HG02970 (cell line): ENCODE measurements at regions not wholly inside any gene's neighbourhood (a gene's known extent, or its start where the extent isn't known, plus 50 kb on each side); places are given as distances from the start of the nearest gene placed in this dataset.

Source experiments
- ATAC-seq: cut with Tn5 transposase; IDR thresholded peaks from one replicate; pipeline ENCODE4 v1.9.1; 2021; ENCODE audit warnings: mild to moderate bottlenecking, moderate library complexity, moderate number of reproducible peaks; ENCODE audit not compliant: unreplicated experiment, low FRiP score

DNA sequence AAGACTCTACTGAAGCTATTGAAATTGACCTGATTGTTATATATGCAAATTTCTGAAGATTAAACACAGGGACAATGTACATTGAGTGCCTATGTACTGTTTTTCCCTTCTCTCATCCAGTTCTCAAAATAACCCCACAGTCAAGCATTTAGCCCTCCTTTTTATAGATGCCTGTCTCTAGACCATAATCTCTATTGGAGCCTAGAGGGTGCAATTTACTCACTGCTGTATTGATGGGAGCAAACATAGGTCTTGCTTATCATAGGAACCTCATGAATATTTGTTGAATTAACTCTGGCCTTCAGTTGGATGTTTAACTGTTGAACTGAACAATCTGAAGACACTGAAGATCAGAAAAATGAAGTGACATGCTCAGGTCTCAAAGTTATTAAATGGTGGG is 183.0 kb downstream of the RFC3 start:
- no peak for ATAC-seq

DNA sequence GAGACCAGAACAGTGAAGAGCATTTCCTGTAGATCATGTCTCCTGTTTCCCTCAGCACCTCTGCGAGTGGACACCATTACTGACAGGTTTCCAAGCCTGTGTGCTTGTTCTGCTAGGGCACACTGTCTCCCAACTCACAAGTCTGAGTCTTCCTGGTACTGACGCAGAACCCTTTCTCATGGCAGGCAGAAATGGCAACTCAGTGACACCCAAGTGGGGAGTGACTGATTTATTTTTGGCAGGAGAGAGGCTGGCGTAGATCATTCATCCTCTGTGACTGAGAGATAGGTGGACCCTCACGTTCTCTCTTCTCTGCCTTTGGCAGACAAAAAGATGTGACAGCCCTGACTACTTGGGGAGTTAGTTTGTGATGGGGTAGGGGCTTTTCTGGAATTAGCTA is 183.4 kb downstream of the RFC3 start:
- no peak for ATAC-seq

GRCh38 chr13:34002141-34002540 is 184.2 kb downstream of the RFC3 start:
- no peak for ATAC-seq

DNA sequence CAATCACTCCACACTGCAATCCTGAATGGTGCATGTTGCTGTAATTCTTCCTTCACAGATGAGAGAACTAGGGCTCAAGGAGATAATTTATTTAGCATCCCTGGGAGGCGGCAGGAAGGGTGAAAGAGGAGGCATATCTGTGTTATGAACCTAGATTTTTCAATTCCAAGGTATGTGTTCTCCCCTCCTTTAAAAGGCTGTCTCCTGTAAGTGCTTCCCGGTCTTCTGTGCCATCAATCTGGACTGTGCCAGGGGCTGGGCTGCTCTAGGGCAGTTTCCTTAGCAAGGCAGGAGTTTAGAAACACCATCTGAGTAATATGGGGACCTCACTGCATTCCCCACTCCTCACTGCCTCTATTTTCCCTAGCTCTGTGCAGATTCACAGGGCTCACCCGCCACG is 185.0 kb downstream of the RFC3 start:
- ATAC-seq, result no peak

DNA sequence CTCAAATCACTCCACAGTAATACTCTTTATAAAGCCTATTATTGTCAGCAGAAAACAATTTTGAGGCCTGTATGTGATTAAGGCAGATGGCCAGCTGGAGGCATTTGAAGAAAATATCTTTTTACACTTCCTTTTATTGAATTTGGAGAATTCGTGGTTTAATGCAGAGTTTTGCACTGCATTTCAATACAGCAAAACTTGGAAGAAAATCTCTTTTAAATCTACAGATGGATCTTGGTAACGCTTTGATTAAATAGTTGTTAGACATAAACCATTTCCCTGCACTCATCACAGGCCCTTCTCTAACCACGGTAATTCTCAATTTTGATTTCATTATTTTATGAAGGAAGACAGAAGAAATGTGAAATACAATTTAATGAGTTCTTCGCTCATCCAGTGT is 185.7 kb downstream of the RFC3 start:
- no peak for ATAC-seq

GRCh38 chr13:34004676-34005075 is 186.7 kb downstream of the RFC3 start:
- no peak for ATAC-seq

GRCh38 chr13:34006011-34006410 is 188.1 kb downstream of the RFC3 start:
- ATAC-seq, result no peak

DNA sequence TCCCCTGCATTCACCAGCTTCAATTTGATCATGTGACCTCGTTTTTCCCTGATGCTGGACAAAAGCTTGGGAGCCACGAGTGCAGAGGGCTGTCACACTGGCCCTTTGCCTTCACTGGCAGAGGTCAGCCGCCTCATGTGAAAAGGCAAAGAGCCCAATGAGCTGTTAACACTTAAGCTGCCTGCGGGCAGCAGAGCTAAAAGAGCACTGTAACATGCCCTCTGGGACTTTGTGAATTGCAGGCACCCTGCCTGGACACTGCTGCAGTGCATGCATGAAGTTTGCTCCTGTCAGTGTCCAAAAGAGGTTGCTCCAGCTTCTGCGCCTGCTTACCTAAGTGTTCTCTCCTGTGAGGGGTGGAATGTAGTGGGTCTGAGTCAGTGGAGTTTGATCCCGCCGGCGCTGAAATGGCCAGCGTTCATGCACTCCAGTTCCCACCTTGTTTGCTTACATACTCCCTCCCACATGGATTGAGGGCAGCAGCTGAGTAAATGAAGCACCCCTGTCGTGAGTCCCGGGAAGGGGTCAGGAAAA is 193.7 kb downstream of the RFC3 start:
- no peak for ATAC-seq

DNA sequence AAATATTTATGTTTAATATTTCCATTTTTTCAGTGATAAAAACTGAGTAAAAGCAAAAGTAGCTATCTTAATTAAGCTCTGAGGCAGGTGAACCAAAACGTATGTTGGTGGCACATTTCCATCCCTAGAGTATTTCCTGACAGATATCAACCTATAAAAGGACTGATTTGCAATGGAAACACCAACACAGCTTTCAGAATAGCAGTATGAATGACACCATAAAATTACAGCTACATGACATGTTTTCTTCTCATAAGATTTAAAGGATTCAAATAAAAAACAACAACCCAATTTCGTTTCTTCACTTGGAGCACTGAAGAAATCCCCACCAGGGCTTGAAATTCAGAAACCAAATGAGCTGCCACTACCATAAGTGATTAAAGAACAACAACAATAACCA is 194.4 kb downstream of the RFC3 start:
- ATAC-seq, result no peak

DNA sequence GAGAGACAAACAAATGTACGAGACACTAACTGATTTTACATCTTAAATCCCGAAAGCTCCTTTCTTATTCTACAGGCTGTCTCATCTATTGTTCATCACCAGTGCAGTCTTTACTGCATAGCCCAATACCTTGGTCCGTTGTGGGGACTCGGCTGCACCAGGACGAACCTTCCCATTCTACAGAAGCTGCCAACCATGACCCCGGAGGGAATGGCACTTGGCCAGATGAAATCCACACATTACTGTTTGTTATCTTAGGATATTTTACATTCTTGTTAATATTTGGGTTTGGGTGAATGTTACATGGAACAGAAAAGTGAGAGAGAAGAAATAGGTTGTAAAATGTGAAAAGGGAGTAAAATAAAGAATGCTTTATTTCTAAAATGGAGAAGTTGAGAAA is 195.1 kb downstream of the RFC3 start:
- ATAC-seq, result no peak

DNA sequence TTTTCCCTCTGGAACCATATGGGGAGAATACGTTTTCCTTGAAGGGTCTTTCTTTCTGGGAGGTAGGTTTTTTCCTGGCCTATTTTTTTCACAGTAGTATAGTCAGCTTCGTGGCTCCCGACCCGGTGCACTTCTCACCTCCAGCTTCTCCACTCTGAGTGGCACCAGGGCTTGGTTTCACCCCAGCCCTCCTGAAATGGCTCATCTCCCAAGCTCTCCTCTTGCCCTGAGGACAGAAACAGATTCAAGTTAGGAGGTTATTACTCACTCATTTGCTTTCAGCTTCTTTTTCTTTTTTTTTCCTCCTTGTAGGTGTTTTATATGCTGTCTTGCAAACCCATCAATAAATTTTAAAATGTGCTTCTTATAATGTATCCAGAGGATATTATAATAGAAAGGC is 199.3 kb downstream of the RFC3 start:
- ATAC-seq, result no peak

GRCh38 chr13:34019870-34020269 is 201.9 kb downstream of the RFC3 start:
- no peak for ATAC-seq

DNA sequence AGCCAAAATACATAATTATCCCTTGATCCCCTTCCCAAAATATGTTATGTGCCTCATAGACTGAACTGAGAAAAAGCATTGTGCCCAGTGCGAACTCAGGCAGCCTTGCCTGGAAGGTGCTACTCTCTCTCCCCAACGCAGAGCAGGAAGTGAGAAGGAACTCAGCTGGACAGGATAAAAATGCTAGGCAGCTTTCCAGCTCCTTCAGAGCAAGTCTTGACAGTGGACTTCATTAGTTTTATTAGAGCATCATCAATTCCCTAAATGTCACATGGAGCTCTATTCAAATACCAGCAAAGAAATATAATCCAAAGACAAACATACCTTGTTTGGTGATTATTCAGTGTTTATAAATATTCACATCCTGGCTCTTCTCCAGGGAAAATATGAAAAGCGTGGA is 202.4 kb downstream of the RFC3 start:
- ATAC-seq, result no peak

GRCh38 chr13:34021619-34022018 is 203.7 kb downstream of the RFC3 start:
- ATAC-seq, result no peak

- ATAC-seq, result no peak
Observed at GRCh38 chr13:34025746-34026145, 207.8 kb downstream of the RFC3 start.

DNA sequence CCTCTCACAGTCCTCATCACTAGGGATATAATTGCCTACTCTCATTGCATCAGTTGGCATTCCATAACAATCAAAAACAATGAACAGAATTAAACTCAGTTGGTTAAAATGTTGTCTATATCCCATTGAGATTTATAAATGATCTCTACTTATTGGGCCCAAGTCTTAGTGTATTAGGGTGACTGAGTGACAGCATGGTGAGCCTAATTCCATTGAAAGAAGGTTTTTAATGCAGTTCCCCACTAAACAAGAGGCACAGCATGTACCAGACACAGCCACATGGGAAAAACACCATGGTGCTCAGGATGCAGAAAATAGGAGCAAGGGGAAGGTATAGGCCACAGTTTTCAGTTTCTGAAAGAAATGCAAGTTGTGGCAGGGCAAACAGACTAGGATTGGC is 208.4 kb downstream of the RFC3 start:
- no peak for ATAC-seq

- no peak for ATAC-seq
Observed at GRCh38 chr13:34028496-34029442, 210.8 kb downstream of the RFC3 start.

DNA sequence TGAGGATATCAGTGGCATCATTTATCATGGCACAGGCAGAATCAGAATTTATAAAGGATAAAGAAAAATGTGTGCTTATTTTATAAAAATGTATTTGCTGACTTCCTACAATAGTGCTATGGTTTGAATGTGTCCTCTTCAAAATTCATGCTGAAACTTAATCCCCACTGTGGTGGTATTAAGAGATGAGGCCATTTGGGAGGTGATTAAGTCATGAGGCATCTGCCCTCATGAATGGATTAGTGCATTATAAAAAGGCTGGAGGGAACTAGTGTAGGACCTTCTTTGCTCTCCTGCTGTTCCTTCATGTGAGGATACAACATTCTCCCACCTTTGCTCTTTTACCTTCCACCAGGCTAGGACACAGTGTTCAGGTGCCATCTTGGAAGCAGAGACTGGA is 212.8 kb downstream of the RFC3 start:
- no peak for ATAC-seq

GRCh38 chr13:34031610-34032009 is 213.7 kb downstream of the RFC3 start:
- ATAC-seq, result no peak

DNA sequence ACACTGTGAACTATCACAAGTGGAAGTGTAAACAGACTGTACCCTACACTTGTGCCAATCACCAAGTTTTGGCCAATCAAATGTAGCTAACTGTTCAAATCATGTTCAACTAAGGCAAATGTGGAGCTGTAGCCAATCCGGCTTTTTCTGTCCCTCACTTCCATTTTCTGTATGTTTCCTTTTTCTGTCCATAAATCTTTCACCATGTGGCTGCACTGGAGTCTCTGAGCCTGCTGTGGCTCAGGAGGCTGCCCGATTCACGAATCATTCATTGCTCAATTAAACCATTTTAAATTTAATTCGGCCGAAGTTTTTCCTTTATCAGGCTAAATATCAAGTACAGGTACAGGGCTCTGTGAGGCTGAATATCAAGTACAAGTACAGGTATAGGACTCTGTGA is 216.5 kb downstream of the RFC3 start:
- no peak for ATAC-seq

DNA sequence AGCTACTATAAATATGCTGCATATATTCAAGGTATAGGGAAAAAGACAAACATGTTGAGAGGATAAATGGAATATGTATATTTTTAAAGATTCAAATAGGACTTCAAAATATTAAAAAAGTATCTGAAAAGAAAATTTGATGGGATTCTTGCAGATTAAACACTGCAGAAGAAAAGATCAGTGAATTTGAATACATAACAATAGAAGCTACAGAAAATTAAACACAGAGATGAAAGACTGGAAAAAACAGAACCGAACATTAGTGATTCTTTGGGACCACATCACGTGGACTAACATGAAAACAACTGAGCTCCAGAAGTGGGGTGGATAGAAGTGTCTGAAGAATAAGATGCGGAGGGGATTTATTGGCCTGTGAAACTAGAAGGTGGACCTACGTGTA is 217.2 kb downstream of the RFC3 start:
- ATAC-seq, result no peak

GRCh38 chr13:34035676-34036325 is 217.9 kb downstream of the RFC3 start:
- ATAC-seq, result no peak
